ENCODE measurements at regions not wholly inside any gene's neighbourhood (a gene's known extent, or its start where the extent isn't known, plus 50 kb on each side); places are given as distances from the start of the nearest gene placed in this dataset.

GRCh38 chr11:130609121-130610035, 160.9 kb downstream of the ADAMTS15 start:
- intact Hi-C loops (cut with DNase I; ENCODE audit: low total_unique reads) = no loop called here
- TF ChIP-seq, protein P1, sequence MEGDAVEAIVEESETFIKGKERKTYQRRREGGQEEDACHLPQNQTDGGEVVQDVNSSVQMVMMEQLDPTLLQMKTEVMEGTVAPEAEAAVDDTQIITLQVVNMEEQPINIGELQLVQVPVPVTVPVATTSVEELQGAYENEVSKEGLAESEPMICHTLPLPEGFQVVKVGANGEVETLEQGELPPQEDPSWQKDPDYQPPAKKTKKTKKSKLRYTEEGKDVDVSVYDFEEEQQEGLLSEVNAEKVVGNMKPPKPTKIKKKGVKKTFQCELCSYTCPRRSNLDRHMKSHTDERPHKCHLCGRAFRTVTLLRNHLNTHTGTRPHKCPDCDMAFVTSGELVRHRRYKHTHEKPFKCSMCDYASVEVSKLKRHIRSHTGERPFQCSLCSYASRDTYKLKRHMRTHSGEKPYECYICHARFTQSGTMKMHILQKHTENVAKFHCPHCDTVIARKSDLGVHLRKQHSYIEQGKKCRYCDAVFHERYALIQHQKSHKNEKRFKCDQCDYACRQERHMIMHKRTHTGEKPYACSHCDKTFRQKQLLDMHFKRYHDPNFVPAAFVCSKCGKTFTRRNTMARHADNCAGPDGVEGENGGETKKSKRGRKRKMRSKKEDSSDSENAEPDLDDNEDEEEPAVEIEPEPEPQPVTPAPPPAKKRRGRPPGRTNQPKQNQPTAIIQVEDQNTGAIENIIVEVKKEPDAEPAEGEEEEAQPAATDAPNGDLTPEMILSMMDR (IDR thresholded peaks at IDR 0.05) = no peak
- peak in 1 of 2 donors; percentile 2 for TF ChIP-seq POLR2A (IDR thresholded peaks at IDR 0.05)
- DNase-seq = peak; percentile 89 to 93

GRCh38 chr11:130611791-130612251, 163.4 kb downstream of the ADAMTS15 start:
- intact Hi-C loops (cut with DNase I; ENCODE audit: low total_unique reads) = no loop called here
- Histone ChIP-seq H3K27me3 (no peaks in the 10 kb centered on the region), H3K9me3 (no peaks in the 10 kb centered on the region), H3K27ac (no peak overlapping the region), H3K36me3 (no peaks in the 10 kb centered on the region), H3K4me1 (peaks cover 2 to 6% of the 10 kb centered on the region in 2 donors), H3K4me3 (no peak overlapping the region)
- DNase-seq = no peak
- no peak for TF ChIP-seq POLR2A (IDR thresholded peaks at IDR 0.05)
- TF ChIP-seq, protein P1 (IDR thresholded peaks at IDR 0.05) = no peak

More at GRCh38 chr11:130609121-130610035, 160.9 kb downstream of the ADAMTS15 start:
- no peak overlapping the region for H3K4me3 ChIP-seq
- H3K36me3 ChIP-seq = no peaks in the 10 kb centered on the region
- H3K27me3 ChIP-seq = no peaks in the 10 kb centered on the region
- peaks cover 4 to 17% of the 10 kb centered on the region in 2 donors for H3K4me1 ChIP-seq
- H3K9me3 ChIP-seq = no peaks in the 10 kb centered on the region
- peak overlapping the region; percentile 75 to 82 for H3K27ac ChIP-seq

DNA sequence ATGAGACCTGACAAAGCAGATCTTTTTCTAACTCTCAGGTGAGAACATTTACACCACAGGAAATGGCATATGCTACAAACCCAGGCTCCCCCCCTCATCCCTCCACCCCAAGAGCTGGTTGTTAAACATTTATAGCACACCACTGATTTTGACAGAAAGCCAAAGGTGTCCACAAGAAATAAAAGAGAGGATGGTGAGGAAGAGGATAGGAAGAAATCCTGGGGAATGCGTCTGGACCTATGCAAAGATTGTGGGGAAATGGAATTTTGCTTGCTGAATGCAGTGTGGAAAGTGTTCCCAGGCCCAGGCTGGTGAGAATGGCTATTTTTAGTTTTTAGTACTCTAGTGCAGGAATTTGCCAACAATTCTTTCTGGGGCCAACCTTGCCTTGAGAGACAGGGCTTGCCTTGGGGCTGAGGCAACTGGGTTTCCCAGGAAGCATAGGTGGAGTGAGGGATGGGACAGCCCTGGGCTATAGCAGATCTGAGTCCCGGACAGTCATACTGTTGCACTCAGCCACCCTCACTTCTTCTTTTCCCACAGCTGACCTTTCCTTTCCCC, 163.9 kb downstream of the ADAMTS15 start:
- no peak for DNase-seq
- intact Hi-C loops (cut with DNase I; ENCODE audit: low total_unique reads) = no loop called here
- TF ChIP-seq POLR2A (IDR thresholded peaks at IDR 0.05) = no peak
- TF ChIP-seq, protein P1 (IDR thresholded peaks at IDR 0.05) = no peak
- H3K27ac ChIP-seq = no peak overlapping the region
- H3K9me3 ChIP-seq = no peaks in the 10 kb centered on the region
- H3K4me3 ChIP-seq = no peak overlapping the region
- no peaks in the 10 kb centered on the region for H3K27me3 ChIP-seq
- H3K36me3 ChIP-seq = no peaks in the 10 kb centered on the region
- H3K4me1 ChIP-seq = peaks cover 0 to 5% of the 10 kb centered on the region in 2 donors

- Histone ChIP-seq H3K9me3 (no peaks in the 10 kb centered on the region), H3K36me3 (no peaks in the 10 kb centered on the region), H3K27ac (no peak overlapping the region), H3K4me3 (no peak overlapping the region), H3K27me3 (no peaks in the 10 kb centered on the region), H3K4me1 (peaks cover 0 to 5% of the 10 kb centered on the region in 2 donors)
- no peak for DNase-seq
- TF ChIP-seq, protein P1 (IDR thresholded peaks at IDR 0.05) = no peak
- TF ChIP-seq POLR2A (IDR thresholded peaks at IDR 0.05) = no peak
- intact Hi-C loops (cut with DNase I; ENCODE audit: low total_unique reads) = no loop called here
Measured at GRCh38 chr11:130613396-130613795, 165.0 kb downstream of the ADAMTS15 start.

- Histone ChIP-seq H3K4me3 (no peak overlapping the region), H3K36me3 (no peaks in the 10 kb centered on the region), H3K27ac (no peak overlapping the region), H3K9me3 (no peaks in the 10 kb centered on the region), H3K4me1 (peaks cover 0 to 5% of the 10 kb centered on the region in 2 donors), H3K27me3 (no peaks in the 10 kb centered on the region)
- no peak for TF ChIP-seq POLR2A (IDR thresholded peaks at IDR 0.05)
- TF ChIP-seq, protein P1 (IDR thresholded peaks at IDR 0.05) = no peak
- DNase-seq = no peak
- intact Hi-C loops (cut with DNase I; ENCODE audit: low total_unique reads) = no loop called here
Measured at GRCh38 chr11:130614591-130614990, 166.1 kb downstream of the ADAMTS15 start.

All from uterus (tissue), 3 donors.